IPS-NIHi7 (cell line): ENCODE measurements at regions not wholly inside any gene's neighbourhood (a gene's known extent, or its start where the extent isn't known, plus 50 kb on each side); places are given as distances from the start of the nearest gene placed in this dataset.
"Not testable (repeated sequence)": the region's sequence is repeated elsewhere in the genome, so short reads cannot be mapped to it uniquely, and the experiment has no call there.

Experiments used
- DNase-seq: peaks from one replicate; pipeline ENCODE4 v3.0.0; 2012; ENCODE audit warnings: mixed read lengths; ENCODE audit errors: extremely low spot score

GRCh38 chr5:127133071-127133470, 59.8 kb upstream of the C5orf63 start:
- no peak for DNase-seq

DNA sequence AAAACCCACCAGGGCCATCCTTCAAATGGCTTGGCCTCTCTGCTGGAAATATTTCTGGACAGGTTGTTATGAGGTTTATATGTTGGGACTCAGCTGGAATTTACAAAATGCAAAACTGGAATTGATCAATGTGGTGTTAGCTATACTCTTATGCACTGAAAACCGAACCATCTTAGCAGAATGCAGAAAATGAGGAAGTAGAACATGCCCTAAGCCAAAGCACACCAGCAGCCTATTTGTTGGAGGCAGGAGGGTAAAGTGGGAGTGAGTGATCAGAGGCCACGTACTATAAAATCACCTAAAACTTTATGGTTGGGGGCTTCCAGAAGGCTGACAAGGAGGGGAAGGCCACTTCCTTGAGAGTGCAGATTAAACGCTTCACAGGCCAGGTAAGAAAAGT, 63.6 kb upstream of the C5orf63 start:
- no peak for DNase-seq

GRCh38 chr5:127143722-127144121, 70.4 kb upstream of the C5orf63 start:
- DNase-seq = no peak

- DNase-seq = no peak
These were observed 79.7 kb upstream of the C5orf63 start for GRCh38 chr5:127153031-127153430.

- no peak for DNase-seq
These were observed 80.2 kb upstream of the C5orf63 start for GRCh38 chr5:127153521-127153920.

- DNase-seq = no peak
These were observed 90.4 kb upstream of the C5orf63 start for GRCh38 chr5:127163750-127164149.

DNA sequence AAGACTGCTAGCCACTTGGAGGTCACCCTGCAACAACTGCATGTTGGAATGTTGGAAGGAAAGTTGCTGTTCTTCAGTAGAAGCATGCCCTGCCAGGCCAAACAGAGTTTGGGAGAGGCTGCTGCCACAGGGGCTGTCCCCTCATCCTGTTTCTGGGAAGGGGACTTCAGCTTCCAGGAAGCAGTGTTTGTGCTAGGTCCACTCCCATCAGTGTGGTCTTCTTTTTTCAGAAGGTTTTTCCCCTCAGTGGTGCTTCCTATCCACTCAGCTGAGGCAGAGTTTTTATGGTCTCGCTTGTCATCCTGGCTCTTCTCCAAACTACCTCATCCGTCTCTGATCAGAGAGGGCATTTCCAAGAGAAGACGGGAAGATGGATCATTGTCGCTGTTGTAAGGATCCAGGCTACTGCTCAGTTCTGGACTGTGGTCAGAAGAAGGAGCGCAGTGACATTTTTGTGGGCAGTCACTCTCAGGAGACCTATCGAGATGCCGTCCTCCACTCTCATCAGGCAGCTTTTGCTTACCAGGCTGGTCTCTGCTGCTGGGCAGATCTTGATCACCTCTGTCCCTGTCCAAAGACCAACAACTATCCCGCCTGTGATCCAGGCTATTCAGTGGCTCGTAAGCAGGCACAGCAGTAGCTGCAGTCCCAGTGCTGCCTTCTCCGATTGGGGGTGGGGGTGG, 97.8 kb upstream of the C5orf63 start:
- DNase-seq = no peak

DNA sequence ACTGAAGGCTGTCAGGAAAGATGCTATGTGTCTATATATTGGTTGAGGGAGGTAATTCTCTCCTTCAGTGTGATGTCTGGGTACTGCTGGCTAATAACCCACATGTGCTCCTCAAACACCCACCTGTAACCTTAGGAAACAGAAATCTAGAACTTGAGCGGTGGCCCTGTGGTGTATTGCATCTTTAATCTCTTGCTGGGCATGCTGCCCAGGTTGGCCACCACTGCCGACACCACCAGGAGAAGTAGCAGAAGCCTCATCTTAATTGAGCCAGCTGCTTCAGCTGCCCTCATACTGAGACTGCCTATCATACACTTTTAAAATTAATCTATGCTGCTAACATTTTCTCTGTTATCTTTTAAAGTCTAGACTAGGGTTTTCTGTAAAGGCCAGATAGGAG, 103.5 kb upstream of the C5orf63 start:
- DNase-seq = no peak

GRCh38 chr5:127182631-127183030, 108.0 kb upstream of the MEGF10 start:
- DNase-seq = not testable (repeated sequence)

GRCh38 chr5:127183332-127183731, 107.3 kb upstream of the MEGF10 start:
- DNase-seq = no peak

- no peak for DNase-seq
These were observed 105.7 kb upstream of the MEGF10 start for GRCh38 chr5:127184851-127185250.

GRCh38 chr5:127186657-127187056, 103.9 kb upstream of the MEGF10 start:
- no peak for DNase-seq

DNA sequence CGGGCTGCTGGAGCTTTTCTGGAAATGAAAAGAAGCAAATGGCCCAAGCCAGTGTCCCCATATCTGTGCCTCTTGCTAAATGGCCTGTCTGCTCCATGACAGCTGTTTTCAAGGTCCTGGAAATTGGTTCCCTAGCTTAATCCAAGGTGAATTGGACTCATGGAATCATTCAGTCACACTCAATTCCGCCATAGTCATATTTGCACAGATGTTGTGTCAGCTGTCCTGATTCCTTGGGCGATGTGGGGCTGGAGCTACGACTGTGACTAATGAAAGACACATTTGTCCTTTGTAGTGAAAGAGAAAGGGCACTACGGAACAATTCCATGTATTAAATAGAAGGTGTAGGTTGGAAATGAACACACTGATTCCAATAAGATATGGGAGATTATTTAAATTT, 102.9 kb upstream of the MEGF10 start:
- DNase-seq = no peak

- DNase-seq = no peak
These were observed 98.4 kb upstream of the MEGF10 start for GRCh38 chr5:127192150-127192549.

- no peak for DNase-seq
These were observed 97.7 kb upstream of the MEGF10 start for GRCh38 chr5:127192836-127193338.

- no peak for DNase-seq
These were observed 94.6 kb upstream of the MEGF10 start for GRCh38 chr5:127196042-127196441.

GRCh38 chr5:127197402-127198167, 93.0 kb upstream of the MEGF10 start:
- not testable (repeated sequence) for DNase-seq

- DNase-seq = not testable (repeated sequence)
These were observed 87.9 kb upstream of the MEGF10 start for GRCh38 chr5:127202738-127203137.

- no peak for DNase-seq
These were observed 86.8 kb upstream of the MEGF10 start for GRCh38 chr5:127203818-127204217.

GRCh38 chr5:127205147-127205546, 85.4 kb upstream of the MEGF10 start:
- no peak for DNase-seq

DNA sequence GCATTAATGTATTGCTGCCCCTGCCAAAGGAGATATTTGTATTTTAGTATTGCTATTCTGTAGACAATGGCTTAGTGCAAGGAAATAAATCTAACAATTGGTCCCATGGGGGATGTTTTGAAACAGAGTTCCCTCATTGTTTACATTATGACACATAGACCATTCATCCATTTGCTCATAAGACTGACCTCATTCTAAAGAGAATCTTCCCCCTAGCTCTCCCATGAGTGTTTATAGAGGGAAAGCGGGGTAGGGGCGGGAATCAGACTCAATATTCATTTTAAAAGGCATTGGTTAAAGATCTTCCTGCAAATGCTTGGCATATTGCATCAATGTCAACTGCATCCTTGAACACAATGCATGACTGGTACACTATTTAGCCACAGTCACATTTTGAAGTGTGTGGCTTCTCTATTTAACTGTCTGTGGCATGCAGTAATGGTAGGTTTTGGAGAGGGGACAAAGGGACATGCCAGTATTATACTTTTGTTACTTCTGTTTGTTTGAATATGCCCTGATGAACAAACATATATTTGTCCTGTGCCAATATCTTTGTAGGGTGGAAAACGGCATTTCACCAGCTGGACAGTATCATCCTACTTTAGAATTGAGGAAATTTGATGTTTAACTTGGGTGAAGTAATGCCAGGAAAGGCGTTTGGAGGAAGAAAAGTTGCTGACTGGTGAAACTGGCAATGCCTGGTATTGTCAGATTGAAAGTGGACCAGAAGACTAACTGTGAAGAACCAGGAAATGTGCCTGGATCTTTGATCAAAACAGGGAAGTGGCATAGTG, 84.1 kb upstream of the MEGF10 start:
- DNase-seq = no peak

GRCh38 chr5:127210042-127210441, 80.6 kb upstream of the MEGF10 start:
- DNase-seq = no peak
